Esophagus squamous epithelium (tissue), 5 donors: ENCODE measurements at regions not wholly inside any gene's neighbourhood (a gene's known extent, or its start where the extent isn't known, plus 50 kb on each side); places are given as distances from the start of the nearest gene placed in this dataset.

Source experiments
- DNase-seq: peaks from one replicate; lab custom pipeline; 2025; lab: John Stamatoyannopoulos, UW
- H3K27ac ChIP-seq, 4 donors: fragments of 200-600 bp; sonication (generic); one replicate each; pipeline ENCODE4 v1.5.1; 2016 to 2019; ENCODE audit warnings: mild to moderate bottlenecking in 1 of 4
- H3K27me3 ChIP-seq, 4 donors: fragments of 200-600 bp; sonication (generic); 1 replicate in 3 of 4; 2 replicates in 1 of 4; pipeline versions ENCODE4 v1.5.1 to v1.6.0; 2017 to 2021; ENCODE audit warnings: antibody characterized with exemption in 1 of 4
- H3K36me3 ChIP-seq, 3 donors: fragments of 200-600 bp; sonication (generic); one replicate each; pipeline ENCODE4 v1.5.1; 2016 to 2019
- H3K4me1 ChIP-seq, 3 donors: fragments of 200-600 bp; sonication (generic); one replicate each; pipeline ENCODE4 v1.5.1; 2017 to 2019
- H3K4me3 ChIP-seq, 4 donors: fragments of 200-600 bp; sonication (generic); 1 replicate in 3 of 4; 2 replicates in 1 of 4; pipeline ENCODE4 v1.5.1; 2016 to 2019; ENCODE audit warnings: mild to moderate bottlenecking in 2 of 4, moderate library complexity in 1 of 4
- H3K9me3 ChIP-seq, 3 donors: fragments of 200-600 bp; sonication (generic); one replicate each; pipeline ENCODE4 v1.5.1; 2016 to 2019
- CTCF ChIP-seq, 6 experiments: fragments of 450-650 bp in 4 of 6; fragments of 200-600 bp in 2 of 6; sonication (generic) in 2 of 6; IDR thresholded peaks; one replicate each; pipeline ENCODE4 v1.5.1; 2016 to 2019; ENCODE audit warnings: antibody characterized with exemption in 6 of 6, mild to moderate bottlenecking in 4 of 6, moderate library complexity in 4 of 6
- POLR2A ChIP-seq, 4 donors: fragments of 450-650 bp; IDR thresholded peaks; one replicate each; pipeline ENCODE4 v1.6.1; 2017; ENCODE audit warnings: antibody characterized with exemption in 4 of 4, mild to moderate bottlenecking in 4 of 4, moderate library complexity in 3 of 4
- WGBS, 2 donors: methylation state at CpG; one replicate each; pipeline ENCODE4 v1.1.5; 2018; 5-methylcytosine and 5-hydroxymethylcytosine counted together
- intact Hi-C: fragments of 100-400 bp; cut with DNase I; formaldehyde crosslinking; loops from one replicate; pipeline ENCODE4 v1.15.0; 2022
- donor health status: DM: yes; HTN: yes; CAD: no.

DNA sequence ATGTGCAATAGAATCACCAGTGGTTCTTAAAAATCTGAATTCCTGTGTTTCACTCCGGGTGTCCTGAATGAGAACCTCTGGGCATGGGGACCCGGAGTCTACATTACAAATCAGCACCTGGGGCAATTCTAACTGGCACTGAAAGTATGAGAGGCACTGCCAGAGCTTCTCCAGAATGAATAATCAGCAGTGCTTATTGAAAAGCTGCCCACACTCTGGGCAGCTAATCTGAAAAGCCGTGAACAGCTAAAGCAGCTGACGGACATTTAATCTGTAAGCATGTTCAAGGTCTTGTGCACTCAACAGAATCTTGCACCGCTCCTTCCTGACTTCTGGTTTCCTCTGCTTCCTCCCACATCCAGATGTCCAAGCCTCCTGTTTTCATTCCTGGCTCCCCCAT lies 113.3 kb upstream of the KIF5B start:
- H3K4me3 ChIP-seq = no peak overlapping the region
- H3K36me3 ChIP-seq = no peaks in the 10 kb centered on the region
- no peak overlapping the region for H3K27ac ChIP-seq
- peaks cover 0 to 5% (median 0%) of the 10 kb centered on the region in 3 donors for H3K9me3 ChIP-seq
- intact Hi-C loops = no loop called here
- peaks cover 0 to 27% (median 0%) of the 10 kb centered on the region in 3 donors for H3K4me1 ChIP-seq
- DNase-seq = no peak
- H3K27me3 ChIP-seq = peaks cover 0 to 1% (median 0%) of the 10 kb centered on the region in 4 donors
- TF ChIP-seq POLR2A (IDR thresholded peaks at IDR 0.05) (no peak), CTCF (IDR thresholded peaks at IDR 0.05) (no peak)
- WGBS, 2 donors = 37 to 40% methylated on average over 5 of the region's 5 CpGs

DNA sequence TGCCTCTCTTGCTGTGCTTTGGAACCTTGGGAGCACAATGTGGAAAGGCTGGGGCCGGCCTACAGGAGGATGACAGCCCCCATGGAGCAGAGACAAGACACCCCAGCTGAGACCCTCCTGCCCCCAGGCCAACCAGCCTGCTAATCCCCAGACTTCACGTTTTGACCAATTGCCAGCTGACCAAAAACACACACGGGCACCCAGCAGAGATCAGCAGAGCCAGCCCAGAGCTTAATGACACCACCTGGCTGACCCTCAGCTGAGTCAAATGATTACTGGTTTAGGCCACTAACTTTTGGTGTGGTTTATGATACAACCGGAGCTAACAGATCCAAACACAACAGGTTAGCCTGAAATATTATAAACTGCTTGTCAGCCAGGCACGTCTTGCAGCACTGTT lies 111.2 kb upstream of the KIF5B start:
- Histone ChIP-seq H3K4me1 (peaks cover 0 to 27% (median 0%) of the 10 kb centered on the region in 3 donors), H3K27ac (no peak overlapping the region), H3K9me3 (no peaks in the 10 kb centered on the region), H3K36me3 (no peaks in the 10 kb centered on the region), H3K4me3 (no peak overlapping the region), H3K27me3 (peaks cover 0 to 4% (median 0%) of the 10 kb centered on the region in 4 donors)
- WGBS, 2 donors = 21 to 57% methylated on average over 2 to 3 of the region's 5 CpGs
- DNase-seq = no peak
- TF ChIP-seq CTCF (IDR thresholded peaks at IDR 0.05) (no peak), POLR2A (IDR thresholded peaks at IDR 0.05) (no peak)
- intact Hi-C loops = no loop called here

DNA sequence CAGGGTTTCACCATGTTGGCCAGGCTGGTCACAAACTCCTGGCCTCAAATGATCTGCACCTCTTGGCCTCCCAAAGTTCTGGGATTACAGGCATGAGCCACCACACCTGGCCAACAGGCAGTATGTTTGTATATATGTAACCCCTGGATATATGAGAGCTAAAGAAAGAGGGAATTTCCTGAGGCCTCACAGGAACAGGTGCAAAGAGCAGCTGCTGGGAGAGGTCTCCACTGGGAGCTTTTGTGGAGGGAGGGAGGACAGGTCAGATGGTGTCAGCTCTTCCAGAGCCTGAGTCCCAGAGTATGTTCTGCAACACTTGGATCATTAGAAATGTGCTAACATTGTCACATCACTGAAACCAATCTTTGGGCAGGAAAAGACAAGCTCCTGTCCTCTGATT lies 110.1 kb upstream of the KIF5B start:
- H3K9me3 ChIP-seq = no peaks in the 10 kb centered on the region
- no peak for DNase-seq
- H3K4me1 ChIP-seq = peaks cover 0 to 23% (median 0%) of the 10 kb centered on the region in 3 donors
- peaks cover 0 to 4% (median 0%) of the 10 kb centered on the region in 4 donors for H3K27me3 ChIP-seq
- no peak overlapping the region for H3K27ac ChIP-seq
- H3K4me3 ChIP-seq = no peak overlapping the region
- TF ChIP-seq CTCF (IDR thresholded peaks at IDR 0.05) (no peak), POLR2A (IDR thresholded peaks at IDR 0.05) (no peak)
- H3K36me3 ChIP-seq = no peaks in the 10 kb centered on the region
- intact Hi-C loops = no loop called here

- Histone ChIP-seq H3K4me1 (no peaks in the 10 kb centered on the region), H3K9me3 (no peaks in the 10 kb centered on the region), H3K27me3 (peaks cover 0 to 4% (median 0%) of the 10 kb centered on the region in 4 donors), H3K27ac (no peak overlapping the region), H3K4me3 (no peak overlapping the region), H3K36me3 (no peaks in the 10 kb centered on the region)
- TF ChIP-seq POLR2A (IDR thresholded peaks at IDR 0.05) = no peak
- TF ChIP-seq CTCF (IDR thresholded peaks at IDR 0.05) = no peak
- intact Hi-C loops = no loop called here
- 30 to 41% methylated on average over 4 to 9 of the region's 9 CpGs for WGBS, 2 donors
- no peak for DNase-seq
These were observed 107.5 kb upstream of the KIF5B start for GRCh38 chr10:32163762-32164148.

- no peaks in the 10 kb centered on the region for H3K9me3 ChIP-seq
- H3K4me1 ChIP-seq = no peaks in the 10 kb centered on the region
- H3K4me3 ChIP-seq = no peak overlapping the region
- TF ChIP-seq CTCF (IDR thresholded peaks at IDR 0.05) (no peak), POLR2A (IDR thresholded peaks at IDR 0.05) (no peak)
- DNase-seq = no peak
- H3K27me3 ChIP-seq = peaks cover 0 to 4% (median 0%) of the 10 kb centered on the region in 4 donors
- no peaks in the 10 kb centered on the region for H3K36me3 ChIP-seq
- intact Hi-C loops = no loop called here
- no peak overlapping the region for H3K27ac ChIP-seq
- 73 to 75% methylated on average over 9 to 10 of the region's 10 CpGs for WGBS, 2 donors
These were observed 107.0 kb upstream of the KIF5B start for GRCh38 chr10:32163071-32163761.
